ENCODE measurements at regions not wholly inside any gene's neighbourhood (a gene's known extent, or its start where the extent isn't known, plus 50 kb on each side); places are given as distances from the start of the nearest gene placed in this dataset.

DNA sequence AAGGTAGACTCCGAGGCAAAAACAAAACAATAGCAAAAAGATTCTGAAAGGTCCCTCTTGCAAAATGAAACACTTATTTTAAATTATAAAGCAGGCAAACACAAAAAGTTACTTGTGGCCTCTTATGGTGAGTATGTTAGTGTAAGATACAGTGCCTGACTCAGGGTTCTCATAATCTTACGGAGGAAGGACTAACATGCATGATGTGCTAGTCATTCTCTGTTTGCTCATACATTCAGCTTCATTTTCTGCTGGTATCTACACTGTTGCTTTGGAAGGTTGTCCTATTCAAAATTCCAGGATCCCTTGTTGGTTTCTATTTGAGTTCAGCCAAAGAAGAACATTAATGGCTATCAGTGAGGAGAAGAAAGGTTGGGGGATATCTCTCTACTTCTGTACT lies 249.1 kb upstream of the FAM47A start:
- intact Hi-C loops (cut with micrococcal nuclease): no loop called here
- Mint-ChIP-seq H3K27me3 (no peaks in the 10 kb centered on the region), H3K4me3 (no peak overlapping the region), H3K9me3 (peaks cover 0 to 4% (median 0%) of the 10 kb centered on the region in 11 donors), H3K36me3 (no peaks in the 10 kb centered on the region), H3K27ac (no peak overlapping the region), H3K4me1 (no peaks in the 10 kb centered on the region)
- H3K4me3 ChIP-seq (ENCODE audit: low read length): no peak overlapping the region
- H3K9me3 ChIP-seq (ENCODE audit: control insufficient read depth in 2 of 3, low read length in 3 of 3): no peaks in the 10 kb centered on the region
- H3K4me1 ChIP-seq (ENCODE audit: control insufficient read depth in 2 of 2, insufficient read depth in 2 of 2, low read length in 2 of 2): no peaks in the 10 kb centered on the region
- ATAC-seq (no peak), DNase-seq (no peak)
- no peaks in the 10 kb centered on the region for H3K36me3 ChIP-seq (ENCODE audit: control insufficient read depth in 2 of 3, insufficient read depth in 3 of 3, low read length in 3 of 3)
- ChIA-PET CTCF (no interaction called here), POLR2A (no interaction called here)
- no peak overlapping the region for H3K27ac ChIP-seq (ENCODE audit: low read depth, low read length)
- H3K27me3 ChIP-seq (ENCODE audit: control insufficient read depth in 2 of 2, insufficient read depth in 2 of 2, low read length in 2 of 2): no peaks in the 10 kb centered on the region

DNA sequence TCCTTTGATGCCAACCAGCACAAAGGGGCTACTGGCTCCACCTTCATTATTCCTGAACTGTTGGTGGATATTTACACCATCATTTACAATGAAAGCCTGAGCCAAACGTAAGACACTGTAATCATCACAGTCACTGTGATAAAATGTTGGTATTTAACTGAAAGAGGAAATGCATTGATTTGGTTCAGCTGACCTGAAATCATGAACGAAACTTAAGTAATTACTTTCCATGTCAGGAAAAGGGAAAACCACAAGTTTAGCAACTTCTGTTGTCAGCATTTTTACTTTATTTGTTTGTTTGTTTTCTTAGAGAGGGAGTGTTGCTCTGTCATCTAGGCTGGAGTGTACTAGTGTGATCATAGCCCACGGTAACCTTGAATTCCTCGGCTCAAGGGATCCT lies 247.8 kb upstream of the FAM47A start:
- no peak overlapping the region for H3K27ac ChIP-seq (ENCODE audit: low read depth, low read length)
- DNase-seq: no peak
- H3K27me3 Mint-ChIP-seq: no peaks in the 10 kb centered on the region
- H3K36me3 Mint-ChIP-seq: no peaks in the 10 kb centered on the region
- H3K4me1 ChIP-seq (ENCODE audit: control insufficient read depth in 2 of 2, insufficient read depth in 2 of 2, low read length in 2 of 2): no peaks in the 10 kb centered on the region
- ATAC-seq: no peak
- H3K4me3 Mint-ChIP-seq: no peak overlapping the region
- intact Hi-C loops (cut with micrococcal nuclease): no loop called here
- no peaks in the 10 kb centered on the region for H3K9me3 ChIP-seq (ENCODE audit: control insufficient read depth in 2 of 3, low read length in 3 of 3)
- CTCF ChIA-PET: no interaction called here
- no peak overlapping the region for H3K27ac Mint-ChIP-seq
- H3K27me3 ChIP-seq (ENCODE audit: control insufficient read depth in 2 of 2, insufficient read depth in 2 of 2, low read length in 2 of 2): no peaks in the 10 kb centered on the region
- H3K4me1 Mint-ChIP-seq: no peaks in the 10 kb centered on the region
- POLR2A ChIA-PET: no interaction called here
- H3K36me3 ChIP-seq (ENCODE audit: control insufficient read depth in 2 of 3, insufficient read depth in 3 of 3, low read length in 3 of 3): no peaks in the 10 kb centered on the region
- peaks cover 0 to 6% (median 0%) of the 10 kb centered on the region in 11 donors for H3K9me3 Mint-ChIP-seq
- H3K4me3 ChIP-seq (ENCODE audit: low read length): no peak overlapping the region

DNA sequence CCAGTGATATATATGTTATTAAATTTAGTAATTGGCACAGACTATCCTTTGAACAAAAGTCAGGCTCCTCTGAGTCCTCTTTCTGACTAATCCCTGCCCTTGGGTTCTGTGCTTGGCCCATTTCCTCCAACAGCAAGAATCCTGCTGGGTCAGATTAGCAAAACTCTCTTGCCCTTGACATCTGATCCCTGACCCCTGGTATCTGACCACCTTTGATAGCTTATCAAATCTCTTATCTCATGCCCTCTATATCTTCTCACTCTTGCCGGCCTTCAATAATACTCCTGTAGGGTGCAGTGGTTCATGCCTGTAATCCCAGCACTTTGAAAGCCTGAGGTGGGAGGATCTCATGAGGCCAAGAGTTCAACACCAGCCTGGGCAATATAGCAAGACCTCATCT lies 245.5 kb upstream of the FAM47A start:
- no peaks in the 10 kb centered on the region for H3K27me3 ChIP-seq (ENCODE audit: control insufficient read depth in 2 of 2, insufficient read depth in 2 of 2, low read length in 2 of 2)
- intact Hi-C loops (cut with micrococcal nuclease): no loop called here
- H3K4me3 ChIP-seq (ENCODE audit: low read length): no peak overlapping the region
- ATAC-seq (no peak), DNase-seq (no peak)
- CTCF ChIA-PET: no interaction called here
- no peak overlapping the region for H3K4me3 Mint-ChIP-seq
- H3K36me3 ChIP-seq (ENCODE audit: control insufficient read depth in 2 of 3, insufficient read depth in 3 of 3, low read length in 3 of 3): no peaks in the 10 kb centered on the region
- H3K36me3 Mint-ChIP-seq: no peaks in the 10 kb centered on the region
- H3K4me1 ChIP-seq (ENCODE audit: control insufficient read depth in 2 of 2, insufficient read depth in 2 of 2, low read length in 2 of 2): no peaks in the 10 kb centered on the region
- H3K9me3 ChIP-seq (ENCODE audit: control insufficient read depth in 2 of 3, low read length in 3 of 3): no peaks in the 10 kb centered on the region
- POLR2A ChIA-PET: no interaction called here
- H3K27me3 Mint-ChIP-seq: no peaks in the 10 kb centered on the region
- peaks cover 0 to 10% (median 0%) of the 10 kb centered on the region in 11 donors for H3K9me3 Mint-ChIP-seq
- H3K4me1 Mint-ChIP-seq: no peaks in the 10 kb centered on the region
- no peak overlapping the region for H3K27ac ChIP-seq (ENCODE audit: low read depth, low read length)
- no peak overlapping the region for H3K27ac Mint-ChIP-seq

DNA sequence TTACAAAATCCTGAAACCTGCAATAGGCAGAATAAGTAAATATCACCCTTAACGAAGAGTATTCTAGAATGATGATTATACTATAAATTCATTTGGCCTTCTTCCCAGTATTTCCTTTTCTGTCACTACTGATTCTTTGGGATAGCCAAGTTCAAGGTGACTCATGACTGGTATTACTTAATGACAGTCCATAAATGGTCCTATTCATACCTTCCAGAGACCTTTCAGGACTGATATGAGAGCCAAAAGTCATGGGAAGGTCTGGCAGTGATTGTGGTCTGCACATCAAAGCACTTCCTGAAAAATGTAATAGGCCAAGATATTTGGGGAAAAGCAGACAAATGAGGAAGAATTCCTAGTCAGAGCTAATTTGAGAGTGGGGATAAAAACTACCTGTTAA lies 239.6 kb upstream of the FAM47A start:
- Mint-ChIP-seq H3K4me1 (no peaks in the 10 kb centered on the region), H3K9me3 (peaks cover 0 to 10% (median 0%) of the 10 kb centered on the region in 11 donors), H3K36me3 (no peaks in the 10 kb centered on the region), H3K27me3 (no peaks in the 10 kb centered on the region), H3K27ac (no peak overlapping the region), H3K4me3 (no peak overlapping the region)
- no peaks in the 10 kb centered on the region for H3K9me3 ChIP-seq (ENCODE audit: control insufficient read depth in 2 of 3, low read length in 3 of 3)
- POLR2A ChIA-PET: no interaction called here
- no peak overlapping the region for H3K4me3 ChIP-seq (ENCODE audit: low read length)
- no peaks in the 10 kb centered on the region for H3K36me3 ChIP-seq (ENCODE audit: control insufficient read depth in 2 of 3, insufficient read depth in 3 of 3, low read length in 3 of 3)
- CTCF ChIA-PET: no interaction called here
- H3K4me1 ChIP-seq (ENCODE audit: control insufficient read depth in 2 of 2, insufficient read depth in 2 of 2, low read length in 2 of 2): no peaks in the 10 kb centered on the region
- DNase-seq (no peak), ATAC-seq (no peak)
- no peaks in the 10 kb centered on the region for H3K27me3 ChIP-seq (ENCODE audit: control insufficient read depth in 2 of 2, insufficient read depth in 2 of 2, low read length in 2 of 2)
- H3K27ac ChIP-seq (ENCODE audit: low read depth, low read length): no peak overlapping the region
- intact Hi-C loops (cut with micrococcal nuclease): no loop called here

DNA sequence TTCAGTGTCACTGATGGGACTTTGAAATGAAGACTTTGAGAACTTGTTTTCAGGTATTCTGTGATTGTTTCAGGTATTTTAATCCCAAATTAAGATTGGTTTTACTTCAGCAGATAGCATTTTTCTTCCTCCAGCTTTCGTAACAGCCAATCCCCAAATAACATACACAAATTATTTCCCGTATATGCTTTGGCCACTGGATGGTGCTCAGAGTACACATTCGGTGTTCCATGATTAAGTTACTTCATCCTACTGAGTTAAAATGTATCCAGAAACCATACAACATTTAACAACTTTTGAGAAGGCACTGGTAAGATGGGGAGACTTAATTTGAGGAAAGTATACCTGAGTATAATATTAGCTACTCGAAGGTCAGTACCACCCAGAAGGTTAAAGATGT lies 233.4 kb upstream of the FAM47A start:
- Mint-ChIP-seq H3K27me3 (no peaks in the 10 kb centered on the region), H3K27ac (no peak overlapping the region), H3K4me1 (no peaks in the 10 kb centered on the region), H3K36me3 (no peaks in the 10 kb centered on the region), H3K4me3 (no peak overlapping the region), H3K9me3 (peaks cover 0 to 3% (median 0%) of the 10 kb centered on the region in 11 donors)
- ATAC-seq (no peak), DNase-seq (no peak)
- intact Hi-C loops (cut with micrococcal nuclease): no loop called here
- ChIA-PET POLR2A (no interaction called here), CTCF (no interaction called here)
- H3K36me3 ChIP-seq (ENCODE audit: control insufficient read depth in 2 of 3, insufficient read depth in 3 of 3, low read length in 3 of 3): no peaks in the 10 kb centered on the region
- no peak overlapping the region for H3K4me3 ChIP-seq (ENCODE audit: low read length)
- H3K27ac ChIP-seq (ENCODE audit: low read depth, low read length): no peak overlapping the region
- H3K27me3 ChIP-seq (ENCODE audit: control insufficient read depth in 2 of 2, insufficient read depth in 2 of 2, low read length in 2 of 2): no peaks in the 10 kb centered on the region
- H3K9me3 ChIP-seq (ENCODE audit: control insufficient read depth in 2 of 3, low read length in 3 of 3): no peaks in the 10 kb centered on the region
- H3K4me1 ChIP-seq (ENCODE audit: control insufficient read depth in 2 of 2, insufficient read depth in 2 of 2, low read length in 2 of 2): no peaks in the 10 kb centered on the region

DNA sequence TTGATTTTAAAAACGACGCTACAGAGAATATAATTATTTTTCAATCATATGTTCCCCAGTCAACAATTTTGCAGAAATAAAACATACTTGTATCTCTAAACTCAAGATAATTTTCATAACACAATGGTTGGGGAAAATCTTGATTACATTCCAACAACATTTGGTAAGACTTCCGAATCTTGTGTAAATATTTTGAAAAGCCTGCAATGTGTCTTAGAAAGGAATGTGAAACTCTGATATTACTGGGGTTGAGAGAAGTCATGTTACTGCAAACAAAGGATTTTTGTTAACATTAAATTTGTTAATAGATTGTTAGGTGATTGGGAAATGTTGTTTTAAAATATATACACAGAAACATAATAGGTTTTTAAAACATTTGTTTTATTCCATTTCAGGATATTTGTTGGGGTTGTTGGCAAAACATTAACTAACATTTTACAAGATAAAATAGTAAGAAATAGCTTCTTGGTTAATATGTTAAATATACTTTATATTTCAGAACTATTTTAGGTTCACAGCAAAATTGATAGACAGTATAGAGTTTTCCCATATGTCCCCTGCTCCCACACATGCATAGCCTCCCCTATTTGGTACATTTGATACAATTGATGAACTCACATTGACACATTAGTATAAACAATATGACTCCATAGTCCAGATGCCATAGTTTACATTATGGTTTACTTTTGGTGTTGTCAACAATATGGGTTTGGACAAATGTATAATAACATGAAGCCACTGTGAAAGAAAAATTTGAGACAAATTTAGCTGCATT lies 218.6 kb upstream of the FAM47A start:
- ATAC-seq: no peak
- intact Hi-C loops (cut with micrococcal nuclease): no loop called here
- H3K27ac Mint-ChIP-seq: no peak overlapping the region
- ChIA-PET POLR2A (no interaction called here), CTCF (no interaction called here)
- Histone ChIP-seq H3K27ac (ENCODE audit: low read depth, low read length) (no peak overlapping the region), H3K9me3 (ENCODE audit: control insufficient read depth in 2 of 3, low read length in 3 of 3) (no peaks in the 10 kb centered on the region), H3K36me3 (ENCODE audit: control insufficient read depth in 2 of 3, insufficient read depth in 3 of 3, low read length in 3 of 3) (no peaks in the 10 kb centered on the region), H3K4me3 (ENCODE audit: low read length) (no peak overlapping the region), H3K4me1 (ENCODE audit: control insufficient read depth in 2 of 2, insufficient read depth in 2 of 2, low read length in 2 of 2) (no peaks in the 10 kb centered on the region), H3K27me3 (ENCODE audit: control insufficient read depth in 2 of 2, insufficient read depth in 2 of 2, low read length in 2 of 2) (no peaks in the 10 kb centered on the region)
- H3K4me1 Mint-ChIP-seq: no peaks in the 10 kb centered on the region
- no peaks in the 10 kb centered on the region for H3K27me3 Mint-ChIP-seq
- DNase-seq: no peak
- peaks cover 0 to 5% (median 0%) of the 10 kb centered on the region in 11 donors for H3K9me3 Mint-ChIP-seq
- no peaks in the 10 kb centered on the region for H3K36me3 Mint-ChIP-seq
- H3K4me3 Mint-ChIP-seq: no peak overlapping the region

DNA sequence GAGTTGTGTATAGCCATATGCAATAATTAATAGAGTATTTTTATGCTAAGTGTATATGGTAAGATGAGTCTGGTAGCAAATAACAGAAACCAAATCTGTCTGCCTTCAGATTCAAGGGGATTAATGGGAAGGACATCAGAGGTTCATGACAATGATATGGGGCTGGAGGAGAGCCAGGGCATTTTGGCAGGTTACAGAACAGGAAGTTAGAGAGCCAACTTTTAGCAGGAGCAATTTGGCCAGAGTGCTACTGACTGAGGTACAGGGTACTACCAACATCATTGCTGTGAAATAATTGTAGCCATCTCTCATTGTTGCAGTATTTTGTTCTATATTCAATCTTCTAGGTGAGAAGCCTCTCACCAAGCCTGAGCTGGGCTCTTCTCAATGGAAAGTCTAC lies 210.9 kb upstream of the FAM47A start:
- Mint-ChIP-seq H3K4me3 (no peak overlapping the region), H3K4me1 (no peaks in the 10 kb centered on the region), H3K27ac (no peak overlapping the region), H3K27me3 (no peaks in the 10 kb centered on the region), H3K36me3 (no peaks in the 10 kb centered on the region), H3K9me3 (peaks cover 0 to 5% (median 0%) of the 10 kb centered on the region in 11 donors)
- Histone ChIP-seq H3K9me3 (ENCODE audit: control insufficient read depth in 2 of 3, low read length in 3 of 3) (no peaks in the 10 kb centered on the region), H3K4me3 (ENCODE audit: low read length) (no peak overlapping the region), H3K36me3 (ENCODE audit: control insufficient read depth in 2 of 3, insufficient read depth in 3 of 3, low read length in 3 of 3) (no peaks in the 10 kb centered on the region), H3K27me3 (ENCODE audit: control insufficient read depth in 2 of 2, insufficient read depth in 2 of 2, low read length in 2 of 2) (no peaks in the 10 kb centered on the region), H3K27ac (ENCODE audit: low read depth, low read length) (no peak overlapping the region), H3K4me1 (ENCODE audit: control insufficient read depth in 2 of 2, insufficient read depth in 2 of 2, low read length in 2 of 2) (no peaks in the 10 kb centered on the region)
- no peak for DNase-seq
- ATAC-seq: no peak
- ChIA-PET CTCF (no interaction called here), POLR2A (no interaction called here)
- intact Hi-C loops (cut with micrococcal nuclease): no loop called here

All from naive thymus-derived CD4-positive, alpha-beta T cell (primary cell).